Astrocyte of the cerebellum (primary cell): ENCODE measurements at regions not wholly inside any gene's neighbourhood (a gene's known extent, or its start where the extent isn't known, plus 50 kb on each side); places are given as distances from the start of the nearest gene placed in this dataset.
"Not testable (repeated sequence)": the region's sequence is repeated elsewhere in the genome, so short reads cannot be mapped to it uniquely, and the experiment has no call there.

ENCODE experiments used
- DNase-seq: peaks from one replicate; pipeline ENCODE4 v3.0.0-alpha.2; 2011; ENCODE audit warnings: low read depth
- H3K4me3 ChIP-seq: 2 replicates; pipeline ENCODE4 v1.5.1; 2011; ENCODE audit warnings: mild to moderate bottlenecking, low read depth, low read length, moderate library complexity
- CTCF ChIP-seq: IDR thresholded peaks from 2 replicates; pipeline ENCODE4 v1.5.1; 2012; ENCODE audit warnings: low read length, low read depth, moderate library complexity, mild to moderate bottlenecking; ENCODE audit errors: missing control alignments
- in situ Hi-C: cut with HindIII; loops from 2 replicates; pipeline ENCODE4 v1.10.0; 2017; ENCODE audit warnings: low sequenced_read_pairs

- TF ChIP-seq CTCF = no peak
- in situ Hi-C loops = no loop called here
- no peak overlapping the region for H3K4me3 ChIP-seq
- no peak for DNase-seq
Observed at GRCh38 chr10:9158675-9159074, 1104.2 kb downstream of the GATA3 start.

- DNase-seq = no peak
- TF ChIP-seq CTCF = no peak
- in situ Hi-C loops = no loop called here
- no peak overlapping the region for H3K4me3 ChIP-seq
Observed at GRCh38 chr10:9160275-9160674, 1105.8 kb downstream of the GATA3 start.

- H3K4me3 ChIP-seq = no peak overlapping the region
- in situ Hi-C loops = no loop called here
- DNase-seq = no peak
- TF ChIP-seq CTCF = no peak
Observed at GRCh38 chr10:9163699-9164098, 1109.2 kb downstream of the GATA3 start.

- in situ Hi-C loops = no loop called here
- no peak overlapping the region for H3K4me3 ChIP-seq
- DNase-seq = no peak
- TF ChIP-seq CTCF = no peak
Observed at GRCh38 chr10:9166770-9167169, 1112.3 kb downstream of the GATA3 start.

- H3K4me3 ChIP-seq = no peak overlapping the region
- in situ Hi-C loops = no loop called here
- no peak for TF ChIP-seq CTCF
- DNase-seq = no peak
Observed at GRCh38 chr10:9172276-9172675, 1117.8 kb downstream of the GATA3 start.

GRCh38 chr10:9175200-9175599 lies 1120.7 kb downstream of the GATA3 start:
- in situ Hi-C loops = no loop called here
- DNase-seq = no peak
- H3K4me3 ChIP-seq = no peak overlapping the region
- no peak for TF ChIP-seq CTCF

GRCh38 chr10:9183197-9183880 lies 1128.9 kb downstream of the GATA3 start:
- H3K4me3 ChIP-seq, in situ Hi-C loops: not testable (repeated sequence)

More at GRCh38 chr10:9183197-9183880, 1128.9 kb downstream of the GATA3 start:
- DNase-seq = not testable (repeated sequence)
